IMR-90 (cell line): ENCODE measurements at regions not wholly inside any gene's neighbourhood (a gene's known extent, or its start where the extent isn't known, plus 50 kb on each side); places are given as distances from the start of the nearest gene placed in this dataset.

Source experiments
- ATAC-seq: fragments of 200-7000 bp; cut with Tn5 transposase; 2 replicates; pipeline ENCODE4 v1.9.1; 2020; ENCODE audit warnings: low read depth, mild to moderate bottlenecking, moderate library complexity
- BruUV-seq: library from RNA; stranded (reverse); fragments of 400-500 nt; replicated peaks from 2 replicates; lab custom pipeline; 2021; lab: Mats Ljungman, UMichigan
- CTCF ChIA-PET: fragments of 300-600 bp; formaldehyde crosslinking; extraction: SDS; loops from one replicate; lab custom pipeline; 2021; ENCODE audit warnings: antibody characterized with exemption; lab: Yijun Ruan, JAX
- POLR2A ChIA-PET: fragments of 300-600 bp; sonication (Branson Sonifier 250); formaldehyde crosslinking; loops from one replicate; lab custom pipeline; 2022; ENCODE audit warnings: antibody characterized with exemption; ENCODE audit not compliant: unreplicated experiment; lab: Charles Lee
- DNase-seq: peaks from one replicate; pipeline ENCODE4 v3.0.0; 2013
- H2AFZ ChIP-seq: replicated peaks from 2 replicates; pipeline ENCODE3; 2013; ENCODE audit warnings: low read length, mild to moderate bottlenecking; ENCODE audit not compliant: poor library complexity
- H2AK5ac ChIP-seq: 2 replicates; pipeline ENCODE4 v1.6.1; 2013; ENCODE audit warnings: low read depth, low read length, inconsistent platforms
- H2AK9ac ChIP-seq: replicated peaks from 2 replicates; pipeline ENCODE3; 2013; ENCODE audit warnings: mild to moderate bottlenecking, low read depth, low read length, moderate library complexity; ENCODE audit not compliant: poor library complexity
- H2BK120ac ChIP-seq: 2 replicates; pipeline ENCODE4 v1.6.1; 2013; ENCODE audit warnings: low read depth, low read length, inconsistent platforms
- H2BK15ac ChIP-seq: 3 replicates; pipeline ENCODE4 v1.6.1; 2013; ENCODE audit warnings: low read depth, low read length, inconsistent platforms
- H2BK20ac ChIP-seq: 2 replicates; pipeline ENCODE4 v1.6.1; 2013; ENCODE audit warnings: low read depth, mild to moderate bottlenecking, inconsistent platforms, low read length, moderate library complexity
- H2BK5ac ChIP-seq: 2 replicates; pipeline ENCODE4 v1.6.1; 2013; ENCODE audit warnings: mild to moderate bottlenecking, low read depth, low read length, inconsistent platforms; ENCODE audit not compliant: poor library complexity, severe bottlenecking
- H3K14ac ChIP-seq: replicated peaks from 2 replicates; pipeline ENCODE4 v1.6.1; 2013; ENCODE audit warnings: low read depth, low read length, inconsistent platforms
- H3K18ac ChIP-seq: 2 replicates; pipeline ENCODE4 v1.6.1; 2013; ENCODE audit warnings: low read depth, low read length, control low read depth
- H3K23ac ChIP-seq: 2 replicates; pipeline ENCODE4 v1.6.1; 2013; ENCODE audit warnings: low read depth, low read length, inconsistent platforms
- H3K27ac ChIP-seq: 2 replicates; pipeline ENCODE4 v1.5.1; 2013; ENCODE audit warnings: mild to moderate bottlenecking, control low read depth, low read length; ENCODE audit not compliant: insufficient read depth
- H3K27me3 ChIP-seq: 2 replicates; pipeline ENCODE4 v1.6.1; 2013; ENCODE audit warnings: low read length; ENCODE audit not compliant: control insufficient read depth, insufficient read depth
- H3K36me3 ChIP-seq: 2 replicates; pipeline ENCODE4 v1.6.1; 2013; ENCODE audit warnings: low read length, mixed read lengths; ENCODE audit not compliant: control insufficient read depth, insufficient read depth
- H3K4ac ChIP-seq: 2 replicates; pipeline ENCODE4 v1.6.1; 2013; ENCODE audit warnings: low read depth, low read length, inconsistent platforms
- H3K4me1 ChIP-seq: 2 replicates; pipeline ENCODE4 v1.6.1; 2013; ENCODE audit warnings: low read length, mixed read lengths; ENCODE audit not compliant: control insufficient read depth, insufficient read depth
- H3K4me2 ChIP-seq: 2 replicates; pipeline ENCODE4 v1.6.1; 2013; ENCODE audit warnings: low read depth, mild to moderate bottlenecking, control low read depth, low read length, moderate library complexity
- H3K4me3 ChIP-seq: 2 replicates; pipeline ENCODE4 v1.5.1; 2013; ENCODE audit warnings: low read depth, mild to moderate bottlenecking, control low read depth, low read length, moderate library complexity; ENCODE audit not compliant: insufficient read depth
- H3K56ac ChIP-seq: 2 replicates; pipeline ENCODE4 v1.6.1; 2013; ENCODE audit warnings: low read length, inconsistent platforms; ENCODE audit not compliant: insufficient read depth; ENCODE audit errors: extremely low read depth
- H3K79me1 ChIP-seq, 2 experiments: 2 replicates each; pipeline ENCODE4 v1.6.1; 2013; ENCODE audit warnings: low read length in 2 of 2, inconsistent platforms in 1 of 2, low read depth in 1 of 2
- H3K9ac ChIP-seq: 2 replicates; pipeline ENCODE4 v1.6.1; 2013; ENCODE audit warnings: low read depth, low read length, control low read depth
- H3K9me1 ChIP-seq: 2 replicates; pipeline ENCODE4 v1.6.1; 2013; ENCODE audit warnings: low read length, inconsistent platforms; ENCODE audit not compliant: insufficient read depth
- H3K9me3 ChIP-seq: 2 replicates; pipeline ENCODE4 v1.6.1; 2013; ENCODE audit warnings: low read length; ENCODE audit not compliant: control insufficient read depth, insufficient read depth
- H4K20me1 ChIP-seq: 2 replicates; pipeline ENCODE4 v1.6.1; 2013; ENCODE audit warnings: low read length, inconsistent platforms; ENCODE audit not compliant: insufficient read depth
- H4K5ac ChIP-seq: 2 replicates; pipeline ENCODE4 v1.6.1; 2013; ENCODE audit warnings: mild to moderate bottlenecking, low read depth, low read length, control low read depth
- H4K8ac ChIP-seq, 2 experiments: 2 replicates each; pipeline ENCODE4 v1.6.1; 2013; ENCODE audit warnings: low read depth in 2 of 2, low read length in 2 of 2, control low read depth in 1 of 2, inconsistent platforms in 1 of 2
- H4K91ac ChIP-seq: 2 replicates; pipeline ENCODE4 v1.6.1; 2013; ENCODE audit warnings: low read depth, low read length, inconsistent platforms; ENCODE audit not compliant: insufficient read depth
- BHLHE40 ChIP-seq: fragments of 150-350 bp; IDR thresholded peaks from 2 replicates; pipeline ENCODE4 v1.6.1; 2016; ENCODE audit warnings: mild to moderate bottlenecking, low read depth, low read length
- CEBPB ChIP-seq: IDR thresholded peaks from 2 replicates; pipeline ENCODE4 v1.6.1; 2012; ENCODE audit warnings: low read depth, low read length, improper control_type of control experiment
- CHD1 ChIP-seq: IDR thresholded peaks from 2 replicates; pipeline ENCODE4 v1.6.1; 2012; ENCODE audit warnings: low read depth, low read length, improper control_type of control experiment
- ELK1 ChIP-seq: fragments of 150-350 bp; IDR thresholded peaks from 2 replicates; pipeline ENCODE4 v1.6.1; 2016; ENCODE audit warnings: low read depth, mild to moderate bottlenecking, low read length, moderate library complexity, borderline replicate concordance
- FOS ChIP-seq: fragments of 150-350 bp; IDR thresholded peaks from 2 replicates; pipeline ENCODE4 v1.6.1; 2016; ENCODE audit warnings: low read depth, low read length
- MAFK ChIP-seq: IDR thresholded peaks from 2 replicates; pipeline ENCODE4 v1.6.1; 2012; ENCODE audit warnings: low read depth, low read length, improper control_type of control experiment
- MAZ ChIP-seq: IDR thresholded peaks from 2 replicates; pipeline ENCODE4 v1.6.1; 2012; ENCODE audit warnings: low read depth, mild to moderate bottlenecking, low read length, improper control_type of control experiment, moderate library complexity, borderline replicate concordance
- MXI1 ChIP-seq: IDR thresholded peaks from 2 replicates; pipeline ENCODE4 v1.6.1; 2012; ENCODE audit warnings: low read depth, mild to moderate bottlenecking, low read length, moderate library complexity, borderline replicate concordance
- NFE2L2 ChIP-seq: fragments of 150-350 bp; IDR thresholded peaks from 2 replicates; pipeline ENCODE4 v1.6.1; 2016; ENCODE audit warnings: low read depth, mild to moderate bottlenecking, low read length
- POLR2A ChIP-seq: IDR thresholded peaks from 2 replicates; pipeline ENCODE4 v1.6.1; 2012; ENCODE audit warnings: mild to moderate bottlenecking, low read depth, low read length
- RAD21 ChIP-seq: IDR thresholded peaks from 2 replicates; pipeline ENCODE4 v1.6.1; 2012; ENCODE audit warnings: low read length, improper control_type of control experiment
- RCOR1 ChIP-seq: IDR thresholded peaks from 2 replicates; pipeline ENCODE4 v1.6.1; 2012; ENCODE audit warnings: mild to moderate bottlenecking, low read length, improper control_type of control experiment; ENCODE audit not compliant: insufficient replicate concordance
- RFX5 ChIP-seq: IDR thresholded peaks from 2 replicates; pipeline ENCODE4 v1.8.0; 2012; ENCODE audit warnings: low read depth, mild to moderate bottlenecking, low read length, moderate library complexity
- SMC3 ChIP-seq: fragments of 150-350 bp; IDR thresholded peaks from 2 replicates; pipeline ENCODE4 v1.6.1; 2016; ENCODE audit warnings: low read depth, mild to moderate bottlenecking, antibody characterized with exemption, low read length, moderate library complexity
- WGBS, 2 experiments: methylation state at CpG; one replicate each; pipeline versions ENCODE4 v1.1.5 to v1.1.7; 2013; ENCODE audit warnings: missing lambda C conversion rate in 2 of 2; ENCODE audit not compliant: insufficient read length in 1 of 2; ENCODE audit errors: extremely low coverage in 2 of 2; 5-methylcytosine and 5-hydroxymethylcytosine counted together
- dilution Hi-C: fragments of 300-500 bp; cut with HindIII; formaldehyde crosslinking; loops from one replicate; pipeline ENCODE4 v1.14.3; 2018; ENCODE audit warnings: low sequenced_read_pairs; ENCODE audit not compliant: unreplicated experiment
- in situ Hi-C: fragments of 300-500 bp; cut with MboI; formaldehyde crosslinking; loops from 3 replicates; pipeline ENCODE4 v1.14.3; 2019; ENCODE audit warnings: low sequenced_read_pairs, inconsistent platforms, mixed read lengths
- intact Hi-C: fragments of 100-400 bp; cut with micrococcal nuclease; formaldehyde crosslinking; loops from 2 replicates; pipeline ENCODE4 v1.10.0; 2022
- TF ChIP-seq, protein P1 (sequence below): conservative IDR thresholded peaks from 2 replicates; pipeline ENCODE4 v1.5.1; 2012; ENCODE audit warnings: mild to moderate bottlenecking, low read depth, low read length, improper control_type of control experiment
- TF ChIP-seq, protein P2 (sequence below): fragments of 150-350 bp; IDR thresholded peaks from 2 replicates; pipeline ENCODE4 v1.6.1; 2017; ENCODE audit warnings: mild to moderate bottlenecking, antibody characterized with exemption, low read length, low read depth

GRCh38 chr2:235238537-235238936, 255.3 kb upstream of the AGAP1 start:
- Histone ChIP-seq H2BK20ac (no peak overlapping the region), H3K27me3 (peaks cover 18% of the 10 kb centered on the region), H4K91ac (no peak overlapping the region), H3K4me3 (no peak overlapping the region), H3K9me1 (no peaks in the 10 kb centered on the region; the same call in 1 of the 2 replicates), H3K4me2 (no peak overlapping the region), H4K5ac (no peak overlapping the region), H3K18ac (no peak overlapping the region), H2BK5ac (no peak overlapping the region), H2BK15ac (no peak overlapping the region), H2BK120ac (no peak overlapping the region), H3K56ac (no peak overlapping the region), H3K36me3 (no peaks in the 10 kb centered on the region), H3K9ac (no peak overlapping the region), H2AK5ac (no peak overlapping the region), H2AFZ (peak overlapping the region; percentile 78), H4K20me1 (no peaks in the 10 kb centered on the region), H3K23ac (no peak overlapping the region), H3K27ac (no peak overlapping the region), H2AK9ac (no peak overlapping the region), H3K4me1 (peaks cover 3% of the 10 kb centered on the region; the same call in 1 of the 2 replicates), H3K9me3 (no peaks in the 10 kb centered on the region), H4K8ac (no peak overlapping the region), H3K4ac (no peak overlapping the region), H3K14ac (no peak overlapping the region), H3K79me1 (no peaks in the 10 kb centered on the region)
- in situ Hi-C loops (no loop called here), intact Hi-C loops (no loop called here), dilution Hi-C loops (no loop called here)
- peak; percentile 46 for DNase-seq
- POLR2A ChIA-PET = no interaction called here
- CTCF ChIA-PET = no interaction called here
- BruUV-seq = no TSS peak
- no peak for TF ChIP-seq BHLHE40
- TF ChIP-seq RFX5 = no peak
- no peak for TF ChIP-seq CHD1
- TF ChIP-seq SMC3 = no peak
- no peak for TF ChIP-seq RCOR1
- TF ChIP-seq, protein P1, sequence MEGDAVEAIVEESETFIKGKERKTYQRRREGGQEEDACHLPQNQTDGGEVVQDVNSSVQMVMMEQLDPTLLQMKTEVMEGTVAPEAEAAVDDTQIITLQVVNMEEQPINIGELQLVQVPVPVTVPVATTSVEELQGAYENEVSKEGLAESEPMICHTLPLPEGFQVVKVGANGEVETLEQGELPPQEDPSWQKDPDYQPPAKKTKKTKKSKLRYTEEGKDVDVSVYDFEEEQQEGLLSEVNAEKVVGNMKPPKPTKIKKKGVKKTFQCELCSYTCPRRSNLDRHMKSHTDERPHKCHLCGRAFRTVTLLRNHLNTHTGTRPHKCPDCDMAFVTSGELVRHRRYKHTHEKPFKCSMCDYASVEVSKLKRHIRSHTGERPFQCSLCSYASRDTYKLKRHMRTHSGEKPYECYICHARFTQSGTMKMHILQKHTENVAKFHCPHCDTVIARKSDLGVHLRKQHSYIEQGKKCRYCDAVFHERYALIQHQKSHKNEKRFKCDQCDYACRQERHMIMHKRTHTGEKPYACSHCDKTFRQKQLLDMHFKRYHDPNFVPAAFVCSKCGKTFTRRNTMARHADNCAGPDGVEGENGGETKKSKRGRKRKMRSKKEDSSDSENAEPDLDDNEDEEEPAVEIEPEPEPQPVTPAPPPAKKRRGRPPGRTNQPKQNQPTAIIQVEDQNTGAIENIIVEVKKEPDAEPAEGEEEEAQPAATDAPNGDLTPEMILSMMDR = no peak
- TF ChIP-seq FOS = no peak
- TF ChIP-seq MXI1 = no peak
- TF ChIP-seq CEBPB = no peak
- TF ChIP-seq, protein P2, sequence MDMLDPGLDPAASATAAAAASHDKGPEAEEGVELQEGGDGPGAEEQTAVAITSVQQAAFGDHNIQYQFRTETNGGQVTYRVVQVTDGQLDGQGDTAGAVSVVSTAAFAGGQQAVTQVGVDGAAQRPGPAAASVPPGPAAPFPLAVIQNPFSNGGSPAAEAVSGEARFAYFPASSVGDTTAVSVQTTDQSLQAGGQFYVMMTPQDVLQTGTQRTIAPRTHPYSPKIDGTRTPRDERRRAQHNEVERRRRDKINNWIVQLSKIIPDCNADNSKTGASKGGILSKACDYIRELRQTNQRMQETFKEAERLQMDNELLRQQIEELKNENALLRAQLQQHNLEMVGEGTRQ = no peak
- no peak for TF ChIP-seq NFE2L2
- no peak for TF ChIP-seq POLR2A
- TF ChIP-seq MAFK = no peak
- TF ChIP-seq ELK1 = no peak
- no peak for TF ChIP-seq RAD21
- TF ChIP-seq MAZ = no peak
- 0% methylated on average over 1 of the region's 3 CpGs; no CpG with 5 or more reads in 1 of the 2 experiments for WGBS, 2 experiments
- ATAC-seq = peak; percentile 70
